Vagina (tissue), 2 donors: ENCODE measurements at regions not wholly inside any gene's neighbourhood (a gene's known extent, or its start where the extent isn't known, plus 50 kb on each side); places are given as distances from the start of the nearest gene placed in this dataset.
A peak's percentile ranks its signal among the peaks of the same experiment; 100 is the strongest.

ENCODE experiments used
- DNase-seq, 2 donors: peaks; one replicate each; pipeline ENCODE4 v3.0.0-alpha.2; 2017; ENCODE audit errors: extremely low spot score in 2 of 2
- H3K27ac ChIP-seq: fragments of 200-600 bp; sonication (generic); one replicate; pipeline ENCODE4 v1.5.1; 2019
- H3K27me3 ChIP-seq: fragments of 200-600 bp; sonication (generic); one replicate; pipeline ENCODE4 v1.5.1; 2019
- H3K36me3 ChIP-seq, 2 donors: fragments of 200-600 bp; sonication (generic); one replicate each; pipeline ENCODE4 v1.5.1; 2017 to 2019
- H3K4me1 ChIP-seq: fragments of 200-600 bp; sonication (generic); one replicate; pipeline ENCODE4 v1.5.1; 2019
- H3K4me3 ChIP-seq, 2 donors: fragments of 200-600 bp; sonication (generic); 1 replicate in 1 of 2; 2 replicates in 1 of 2; pipeline ENCODE4 v1.5.1; 2016 to 2019
- H3K9me3 ChIP-seq: fragments of 200-600 bp; sonication (generic); one replicate; pipeline ENCODE4 v1.5.1; 2019
- CTCF ChIP-seq, 3 experiments: fragments of 450-650 bp in 2 of 3; fragments of 200-600 bp in 1 of 3; sonication (generic) in 1 of 3; IDR thresholded peaks; one replicate each; pipeline ENCODE4 v1.5.1; 2017 to 2019; ENCODE audit warnings: antibody characterized with exemption in 3 of 3, mild to moderate bottlenecking in 2 of 3, moderate library complexity in 2 of 3
- POLR2A ChIP-seq, 2 donors: fragments of 450-650 bp; IDR thresholded peaks; one replicate each; pipeline ENCODE4 v1.6.1; 2017; ENCODE audit warnings: antibody characterized with exemption in 2 of 2, mild to moderate bottlenecking in 2 of 2, moderate library complexity in 2 of 2
- POLR2AphosphoS5 ChIP-seq, 2 donors: sonication (generic); formaldehyde crosslinking; IDR thresholded peaks; one replicate each; pipeline ENCODE4 v1.9.0; 2017; ENCODE audit warnings: antibody characterized with exemption in 2 of 2, mild to moderate bottlenecking in 2 of 2, low read depth in 1 of 2; ENCODE audit not compliant: insufficient read depth in 1 of 2
- intact Hi-C: fragments of 100-400 bp; cut with DNase I; formaldehyde crosslinking; loops from one replicate; pipeline ENCODE4 v1.15.1; 2023

- Histone ChIP-seq H3K4me3 (no peak overlapping the region), H3K9me3 (no peaks in the 10 kb centered on the region), H3K27ac (no peak overlapping the region), H3K4me1 (no peaks in the 10 kb centered on the region), H3K27me3 (no peaks in the 10 kb centered on the region), H3K36me3 (no peaks in the 10 kb centered on the region)
- TF ChIP-seq POLR2A (IDR thresholded peaks at IDR 0.05) (no peak), CTCF (IDR thresholded peaks at IDR 0.05) (no peak), POLR2AphosphoS5 (IDR thresholded peaks at IDR 0.05; ENCODE audit: insufficient read depth in 1 of 2, low read depth in 1 of 2) (no peak)
- DNase-seq = no peak
- intact Hi-C loops = no loop called here
Observed at GRCh38 chr2:205850611-205851010, 168.3 kb downstream of the NRP2 start.

GRCh38 chr2:205850132-205850531 is 167.8 kb downstream of the NRP2 start:
- H3K27ac ChIP-seq = no peak overlapping the region
- TF ChIP-seq POLR2A (IDR thresholded peaks at IDR 0.05) (no peak), POLR2AphosphoS5 (IDR thresholded peaks at IDR 0.05; ENCODE audit: insufficient read depth in 1 of 2, low read depth in 1 of 2) (no peak), CTCF (IDR thresholded peaks at IDR 0.05) (no peak)
- no peaks in the 10 kb centered on the region for H3K27me3 ChIP-seq
- H3K4me3 ChIP-seq = no peak overlapping the region
- intact Hi-C loops = no loop called here
- H3K4me1 ChIP-seq = no peaks in the 10 kb centered on the region
- DNase-seq = no peak
- H3K9me3 ChIP-seq = no peaks in the 10 kb centered on the region
- H3K36me3 ChIP-seq = no peaks in the 10 kb centered on the region

GRCh38 chr2:205849136-205849535 is 166.8 kb downstream of the NRP2 start:
- H3K4me3 ChIP-seq = no peak overlapping the region
- no peaks in the 10 kb centered on the region for H3K9me3 ChIP-seq
- H3K36me3 ChIP-seq = no peaks in the 10 kb centered on the region
- TF ChIP-seq POLR2AphosphoS5 (IDR thresholded peaks at IDR 0.05; ENCODE audit: insufficient read depth in 1 of 2, low read depth in 1 of 2) (no peak), POLR2A (IDR thresholded peaks at IDR 0.05) (no peak), CTCF (IDR thresholded peaks at IDR 0.05) (no peak)
- intact Hi-C loops = no loop called here
- H3K27ac ChIP-seq = no peak overlapping the region
- H3K27me3 ChIP-seq = no peaks in the 10 kb centered on the region
- no peaks in the 10 kb centered on the region for H3K4me1 ChIP-seq
- DNase-seq = no peak

- DNase-seq = peak in 1 of 2 donors; percentile 20
- Histone ChIP-seq H3K27me3 (no peaks in the 10 kb centered on the region), H3K9me3 (no peaks in the 10 kb centered on the region), H3K4me3 (no peak overlapping the region), H3K36me3 (no peaks in the 10 kb centered on the region), H3K27ac (no peak overlapping the region), H3K4me1 (no peaks in the 10 kb centered on the region)
- no peak for TF ChIP-seq POLR2AphosphoS5 (IDR thresholded peaks at IDR 0.05; ENCODE audit: insufficient read depth in 1 of 2, low read depth in 1 of 2)
- TF ChIP-seq POLR2A (IDR thresholded peaks at IDR 0.05) = no peak
- TF ChIP-seq CTCF (IDR thresholded peaks at IDR 0.05) = no peak
- intact Hi-C loops = no loop called here
Observed at GRCh38 chr2:205848601-205849000, 166.3 kb downstream of the NRP2 start.
